ENCODE measurements at regions not wholly inside any gene's neighbourhood (a gene's known extent, or its start where the extent isn't known, plus 50 kb on each side); places are given as distances from the start of the nearest gene placed in this dataset.

DNA sequence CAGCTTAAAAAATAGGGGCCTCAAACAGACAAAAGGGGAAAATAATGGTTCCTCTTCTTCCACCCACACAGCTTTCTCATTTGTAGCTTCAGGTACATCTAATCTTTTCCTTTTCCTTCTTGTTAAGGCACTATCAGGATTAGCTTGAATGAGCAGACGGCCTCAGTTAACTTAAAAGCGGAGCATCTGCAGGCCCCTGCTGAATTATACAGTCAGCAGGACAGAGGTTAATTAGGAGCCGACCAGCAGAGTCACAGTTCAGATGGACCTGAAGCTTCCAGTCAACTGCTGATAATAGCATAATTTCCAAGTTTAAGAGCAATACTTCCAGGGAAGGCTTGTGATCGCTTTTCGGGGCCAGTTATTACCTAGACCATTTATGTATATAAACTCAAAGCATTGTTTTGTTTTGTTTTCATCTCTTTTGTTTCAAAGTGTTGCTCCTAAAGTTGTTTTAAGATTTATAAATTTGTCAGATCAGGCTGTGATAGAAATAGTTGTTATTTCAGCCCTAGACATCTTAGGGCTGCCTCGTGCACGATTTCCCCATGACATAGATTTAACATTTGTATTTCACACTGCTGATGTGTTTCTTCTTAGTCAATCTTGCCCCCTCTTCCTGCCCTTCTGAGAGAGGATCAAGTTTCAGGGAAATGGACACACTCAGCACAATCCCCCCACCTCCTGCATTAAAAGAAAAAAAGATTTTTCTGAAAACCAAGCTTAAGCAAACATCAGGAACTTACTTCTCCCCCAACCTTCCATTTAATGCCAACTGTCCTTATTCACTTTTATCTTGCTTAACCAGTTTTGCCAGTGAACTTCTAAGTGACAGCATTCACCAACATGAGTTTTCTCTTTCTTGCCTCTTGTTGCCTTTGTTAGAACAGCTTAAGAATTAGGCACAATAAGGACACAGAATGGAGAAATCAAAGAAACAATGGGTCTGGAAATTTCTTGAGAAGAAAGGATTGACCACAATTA is 449.8 kb downstream of the ARHGEF28 start:
- Histone ChIP-seq H3K9ac (ENCODE audit: low read length in 2 of 2) (no peak overlapping the region), H3K4me3 (ENCODE audit: low read length in 2 of 2) (no peak overlapping the region), H3K9me3 (ENCODE audit: control insufficient read depth in 2 of 2, low read length in 2 of 2) (no peaks in the 10 kb centered on the region), H3K27me3 (ENCODE audit: control insufficient read depth in 1 of 2, insufficient read depth in 2 of 2, low read length in 2 of 2) (no peaks in the 10 kb centered on the region), H3K27ac (ENCODE audit: low read length) (no peak overlapping the region), H3K4me1 (ENCODE audit: control insufficient read depth, insufficient read depth, low read length) (no peaks in the 10 kb centered on the region), H3K36me3 (ENCODE audit: control insufficient read depth in 2 of 2, insufficient read depth in 2 of 2, low read length in 2 of 2) (no peaks in the 10 kb centered on the region)

DNA sequence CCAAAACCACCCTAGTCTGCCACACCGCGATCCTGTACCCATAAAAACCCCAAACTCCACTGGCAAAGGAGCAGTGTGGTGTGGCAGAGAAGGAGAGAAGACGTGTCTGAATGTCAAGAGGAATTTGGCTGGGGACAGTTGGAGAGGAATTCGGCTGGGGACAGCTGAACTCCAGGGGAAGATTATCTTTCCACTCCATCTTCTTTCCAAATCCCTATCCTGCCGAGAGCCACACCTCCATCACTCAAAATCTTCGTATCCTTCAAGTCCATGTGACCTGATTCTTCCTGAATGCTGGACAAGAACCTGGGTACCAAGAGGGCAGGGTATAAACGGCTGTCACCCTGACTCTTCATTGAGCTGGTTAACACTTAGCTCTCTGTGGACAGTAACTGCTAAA is 448.1 kb downstream of the ARHGEF28 start:
- H3K4me1 ChIP-seq (ENCODE audit: control insufficient read depth, insufficient read depth, low read length): no peaks in the 10 kb centered on the region
- H3K9me3 ChIP-seq (ENCODE audit: control insufficient read depth in 2 of 2, low read length in 2 of 2): no peaks in the 10 kb centered on the region
- no peak overlapping the region for H3K27ac ChIP-seq (ENCODE audit: low read length)
- H3K36me3 ChIP-seq (ENCODE audit: control insufficient read depth in 2 of 2, insufficient read depth in 2 of 2, low read length in 2 of 2): no peaks in the 10 kb centered on the region
- no peak overlapping the region for H3K9ac ChIP-seq (ENCODE audit: low read length in 2 of 2)
- no peaks in the 10 kb centered on the region for H3K27me3 ChIP-seq (ENCODE audit: control insufficient read depth in 1 of 2, insufficient read depth in 2 of 2, low read length in 2 of 2)
- H3K4me3 ChIP-seq (ENCODE audit: low read length in 2 of 2): no peak overlapping the region

DNA sequence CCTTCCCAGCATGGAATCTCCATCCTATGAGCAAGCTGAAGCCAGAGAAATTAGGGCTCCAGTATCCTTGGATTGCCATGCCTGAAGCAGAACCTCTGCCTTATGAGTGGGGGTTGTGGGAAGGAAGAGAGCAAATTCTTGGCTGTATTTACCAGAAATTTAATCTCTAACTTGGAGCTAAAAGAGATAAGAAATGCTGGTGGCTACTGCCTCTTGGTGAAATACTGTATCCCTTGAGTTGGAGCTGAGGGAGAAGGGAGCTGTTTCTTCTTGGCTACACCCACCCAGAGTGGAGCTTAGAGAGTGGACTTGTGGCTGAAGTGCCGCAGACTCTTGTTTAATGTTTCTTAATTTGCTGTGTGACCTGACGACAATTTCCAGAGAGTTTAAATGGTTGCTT is 447.3 kb downstream of the ARHGEF28 start:
- no peaks in the 10 kb centered on the region for H3K4me1 ChIP-seq (ENCODE audit: control insufficient read depth, insufficient read depth, low read length)
- H3K27ac ChIP-seq (ENCODE audit: low read length): no peak overlapping the region
- no peaks in the 10 kb centered on the region for H3K27me3 ChIP-seq (ENCODE audit: control insufficient read depth in 1 of 2, insufficient read depth in 2 of 2, low read length in 2 of 2)
- H3K9ac ChIP-seq (ENCODE audit: low read length in 2 of 2): no peak overlapping the region
- no peaks in the 10 kb centered on the region for H3K36me3 ChIP-seq (ENCODE audit: control insufficient read depth in 2 of 2, insufficient read depth in 2 of 2, low read length in 2 of 2)
- H3K4me3 ChIP-seq (ENCODE audit: low read length in 2 of 2): no peak overlapping the region
- H3K9me3 ChIP-seq (ENCODE audit: control insufficient read depth in 2 of 2, low read length in 2 of 2): no peaks in the 10 kb centered on the region

DNA sequence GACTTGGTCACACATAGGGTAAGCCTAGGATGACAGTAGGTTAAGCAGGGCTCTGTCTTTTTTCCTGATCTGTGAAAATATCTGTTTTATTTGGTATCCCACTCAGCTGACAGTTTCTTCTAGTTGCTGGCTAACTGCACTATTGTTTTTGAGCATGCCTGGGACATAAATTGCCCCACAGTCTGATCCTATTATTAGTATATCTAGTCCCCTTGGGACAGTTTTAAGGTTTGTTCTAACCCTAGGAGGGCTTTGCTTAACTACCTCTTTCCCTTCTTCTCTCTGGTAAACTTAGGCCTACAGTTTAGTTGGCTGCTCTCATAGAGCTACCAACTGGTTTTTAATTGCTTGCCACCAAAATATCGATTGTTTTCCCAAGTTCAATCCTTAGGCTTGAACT is 446.6 kb downstream of the ARHGEF28 start:
- no peaks in the 10 kb centered on the region for H3K27me3 ChIP-seq (ENCODE audit: control insufficient read depth in 1 of 2, insufficient read depth in 2 of 2, low read length in 2 of 2)
- H3K9me3 ChIP-seq (ENCODE audit: control insufficient read depth in 2 of 2, low read length in 2 of 2): no peaks in the 10 kb centered on the region
- no peak overlapping the region for H3K27ac ChIP-seq (ENCODE audit: low read length)
- H3K9ac ChIP-seq (ENCODE audit: low read length in 2 of 2): no peak overlapping the region
- H3K36me3 ChIP-seq (ENCODE audit: control insufficient read depth in 2 of 2, insufficient read depth in 2 of 2, low read length in 2 of 2): no peaks in the 10 kb centered on the region
- no peaks in the 10 kb centered on the region for H3K4me1 ChIP-seq (ENCODE audit: control insufficient read depth, insufficient read depth, low read length)
- no peak overlapping the region for H3K4me3 ChIP-seq (ENCODE audit: low read length in 2 of 2)

DNA sequence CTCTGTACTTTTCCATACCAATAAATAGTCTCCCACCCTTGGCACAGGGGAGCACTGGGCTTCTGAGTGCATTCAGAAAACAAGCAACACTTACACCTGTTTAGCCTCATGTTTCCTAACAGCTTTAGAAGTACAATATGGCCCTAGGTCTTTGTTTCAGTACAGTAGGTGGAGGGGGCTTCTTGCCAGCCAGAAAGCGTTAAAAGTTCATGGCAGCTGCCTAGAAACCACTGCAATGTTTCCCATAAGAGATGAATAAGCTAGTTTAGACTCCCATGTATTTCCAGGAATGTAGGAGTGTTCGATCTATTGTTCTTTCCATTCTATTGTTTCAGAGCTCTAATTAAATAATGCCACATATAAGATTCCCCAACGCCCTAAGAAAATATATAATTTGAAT is 444.8 kb downstream of the ARHGEF28 start:
- H3K27ac ChIP-seq (ENCODE audit: low read length): no peak overlapping the region
- no peaks in the 10 kb centered on the region for H3K9me3 ChIP-seq (ENCODE audit: control insufficient read depth in 2 of 2, low read length in 2 of 2)
- H3K4me1 ChIP-seq (ENCODE audit: control insufficient read depth, insufficient read depth, low read length): no peaks in the 10 kb centered on the region
- H3K9ac ChIP-seq (ENCODE audit: low read length in 2 of 2): no peak overlapping the region
- no peaks in the 10 kb centered on the region for H3K36me3 ChIP-seq (ENCODE audit: control insufficient read depth in 2 of 2, insufficient read depth in 2 of 2, low read length in 2 of 2)
- no peak overlapping the region for H3K4me3 ChIP-seq (ENCODE audit: low read length in 2 of 2)
- no peaks in the 10 kb centered on the region for H3K27me3 ChIP-seq (ENCODE audit: control insufficient read depth in 1 of 2, insufficient read depth in 2 of 2, low read length in 2 of 2)

DNA sequence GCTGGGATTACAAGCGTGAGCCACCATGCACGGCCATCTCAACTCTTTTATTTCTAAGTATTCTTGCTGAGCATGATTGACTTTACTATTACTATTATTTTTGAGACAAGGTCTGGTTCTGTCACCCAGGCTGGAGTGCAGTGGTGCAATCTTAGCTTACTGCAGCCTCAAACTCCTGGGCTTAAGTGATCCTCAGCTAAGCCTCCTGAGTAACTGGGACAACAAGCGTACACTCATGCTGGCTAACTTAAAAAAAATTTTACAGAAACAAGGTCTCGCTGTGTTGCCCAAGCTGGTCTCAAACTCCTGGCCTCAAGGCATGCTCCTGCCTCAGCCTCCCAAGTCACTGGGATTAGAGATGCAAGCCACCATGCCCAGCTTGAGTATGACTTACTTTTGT is 443.7 kb downstream of the ARHGEF28 start:
- Histone ChIP-seq H3K27me3 (ENCODE audit: control insufficient read depth in 1 of 2, insufficient read depth in 2 of 2, low read length in 2 of 2) (no peaks in the 10 kb centered on the region), H3K9ac (ENCODE audit: low read length in 2 of 2) (no peak overlapping the region), H3K9me3 (ENCODE audit: control insufficient read depth in 2 of 2, low read length in 2 of 2) (no peaks in the 10 kb centered on the region), H3K27ac (ENCODE audit: low read length) (no peak overlapping the region), H3K36me3 (ENCODE audit: control insufficient read depth in 2 of 2, insufficient read depth in 2 of 2, low read length in 2 of 2) (no peaks in the 10 kb centered on the region), H3K4me3 (ENCODE audit: low read length in 2 of 2) (no peak overlapping the region), H3K4me1 (ENCODE audit: control insufficient read depth, insufficient read depth, low read length) (no peaks in the 10 kb centered on the region)

DNA sequence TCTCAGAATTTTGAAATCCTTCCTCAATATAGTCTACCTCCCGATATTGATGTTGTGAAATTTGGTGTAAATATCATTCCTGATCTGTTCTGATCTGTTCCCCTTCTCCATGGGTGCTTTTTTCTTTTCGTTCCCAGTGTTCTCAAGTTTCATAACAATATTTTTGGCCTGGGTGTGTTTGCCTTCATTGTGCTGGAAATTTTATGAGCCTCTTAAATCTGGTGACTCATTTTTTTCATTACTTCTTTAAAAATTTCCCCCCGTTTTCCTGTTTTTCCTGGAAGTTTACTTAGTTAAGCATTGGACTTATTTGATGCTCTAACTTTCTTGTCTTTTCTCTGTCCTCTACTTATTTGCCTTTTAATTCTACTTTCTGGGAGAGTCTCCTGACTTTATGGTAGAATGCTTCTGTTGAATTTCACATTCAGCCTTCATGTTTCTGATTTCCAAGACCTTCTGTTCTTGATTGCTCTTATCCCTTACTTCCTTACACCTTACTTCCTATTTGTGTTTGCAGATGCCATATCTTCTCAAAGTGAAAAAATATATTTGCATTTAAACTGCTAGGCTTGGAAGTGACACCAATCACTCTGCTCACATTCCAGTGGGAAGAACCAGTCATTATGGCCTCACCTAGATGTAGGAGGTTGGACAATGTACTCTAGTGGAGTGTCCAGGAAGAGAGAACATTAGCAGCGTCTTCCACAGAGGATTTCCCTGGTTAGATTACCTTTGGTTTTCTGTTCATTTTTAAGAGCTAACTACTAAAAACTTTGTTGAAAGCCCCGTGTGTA is 441.9 kb downstream of the ARHGEF28 start:
- no peaks in the 10 kb centered on the region for H3K27me3 ChIP-seq (ENCODE audit: control insufficient read depth in 1 of 2, insufficient read depth in 2 of 2, low read length in 2 of 2)
- H3K4me1 ChIP-seq (ENCODE audit: control insufficient read depth, insufficient read depth, low read length): no peaks in the 10 kb centered on the region
- no peak overlapping the region for H3K9ac ChIP-seq (ENCODE audit: low read length in 2 of 2)
- no peaks in the 10 kb centered on the region for H3K9me3 ChIP-seq (ENCODE audit: control insufficient read depth in 2 of 2, low read length in 2 of 2)
- no peak overlapping the region for H3K4me3 ChIP-seq (ENCODE audit: low read length in 2 of 2)
- H3K36me3 ChIP-seq (ENCODE audit: control insufficient read depth in 2 of 2, insufficient read depth in 2 of 2, low read length in 2 of 2): no peaks in the 10 kb centered on the region
- no peak overlapping the region for H3K27ac ChIP-seq (ENCODE audit: low read length)

DNA sequence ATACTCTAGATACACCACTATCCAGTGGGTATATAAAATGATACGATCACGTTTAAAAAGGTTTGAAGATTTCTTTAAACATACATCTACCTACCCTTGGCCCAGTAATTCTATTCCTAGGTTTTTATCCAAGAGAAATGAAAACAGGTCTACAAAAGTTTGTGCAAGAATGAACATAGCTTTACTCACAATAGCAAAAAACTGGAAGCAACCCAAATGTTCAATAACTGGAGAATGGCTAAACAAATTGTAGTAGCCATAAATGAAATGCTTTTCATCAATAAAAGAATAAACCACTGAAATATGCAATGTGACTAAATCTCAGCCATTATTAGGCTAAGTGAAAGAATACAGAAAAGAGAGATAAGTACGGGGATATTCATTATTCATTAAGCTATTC is 438.9 kb downstream of the ARHGEF28 start:
- Histone ChIP-seq H3K27ac (ENCODE audit: low read length) (no peak overlapping the region), H3K27me3 (ENCODE audit: control insufficient read depth in 1 of 2, insufficient read depth in 2 of 2, low read length in 2 of 2) (no peaks in the 10 kb centered on the region), H3K9me3 (ENCODE audit: control insufficient read depth in 2 of 2, low read length in 2 of 2) (no peaks in the 10 kb centered on the region), H3K36me3 (ENCODE audit: control insufficient read depth in 2 of 2, insufficient read depth in 2 of 2, low read length in 2 of 2) (no peaks in the 10 kb centered on the region), H3K9ac (ENCODE audit: low read length in 2 of 2) (no peak overlapping the region), H3K4me1 (ENCODE audit: control insufficient read depth, insufficient read depth, low read length) (no peaks in the 10 kb centered on the region), H3K4me3 (ENCODE audit: low read length in 2 of 2) (no peak overlapping the region)

DNA sequence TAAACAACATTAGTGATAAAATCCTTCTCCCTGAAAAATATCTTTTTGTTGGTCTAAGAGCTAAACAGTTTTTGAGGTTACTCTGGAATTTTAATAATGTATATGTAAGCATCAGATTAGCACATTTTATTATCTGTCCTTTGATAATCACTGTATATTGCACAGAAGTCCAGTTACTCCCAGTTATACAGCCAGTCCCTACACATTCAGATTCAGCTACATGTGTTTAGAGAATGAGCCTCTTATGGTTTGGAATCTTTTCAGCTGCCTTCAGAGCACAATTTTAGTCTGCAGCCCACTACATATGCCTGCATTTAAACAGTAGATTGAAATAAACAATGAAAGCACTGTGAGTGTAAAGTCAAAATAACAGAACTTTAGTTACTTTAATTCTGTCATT is 438.2 kb downstream of the ARHGEF28 start:
- Histone ChIP-seq H3K9me3 (ENCODE audit: control insufficient read depth in 2 of 2, low read length in 2 of 2) (no peaks in the 10 kb centered on the region), H3K4me3 (ENCODE audit: low read length in 2 of 2) (no peak overlapping the region), H3K36me3 (ENCODE audit: control insufficient read depth in 2 of 2, insufficient read depth in 2 of 2, low read length in 2 of 2) (no peaks in the 10 kb centered on the region), H3K27ac (ENCODE audit: low read length) (no peak overlapping the region), H3K27me3 (ENCODE audit: control insufficient read depth in 1 of 2, insufficient read depth in 2 of 2, low read length in 2 of 2) (no peaks in the 10 kb centered on the region), H3K9ac (ENCODE audit: low read length in 2 of 2) (no peak overlapping the region), H3K4me1 (ENCODE audit: control insufficient read depth, insufficient read depth, low read length) (no peaks in the 10 kb centered on the region)

DNA sequence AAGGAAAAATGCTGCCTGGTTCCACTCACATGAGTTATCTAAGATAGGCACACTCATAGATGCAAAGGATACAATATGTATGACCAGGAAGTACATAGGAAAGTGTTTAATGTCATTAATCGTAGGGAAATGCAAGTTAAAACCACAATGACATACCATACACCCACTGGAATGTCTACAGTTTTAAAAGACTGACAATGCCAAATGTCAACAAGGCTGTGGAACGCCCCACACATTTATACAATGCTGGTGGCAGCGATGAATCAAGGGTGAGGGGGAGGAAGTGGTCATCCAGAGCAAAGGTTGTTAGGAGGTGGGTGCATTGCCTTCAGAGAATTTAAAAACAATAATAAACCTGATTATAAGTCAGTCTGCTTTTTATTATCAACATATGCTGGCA is 437.8 kb downstream of the ARHGEF28 start:
- H3K27ac ChIP-seq (ENCODE audit: low read length): no peak overlapping the region
- no peak overlapping the region for H3K4me3 ChIP-seq (ENCODE audit: low read length in 2 of 2)
- no peaks in the 10 kb centered on the region for H3K36me3 ChIP-seq (ENCODE audit: control insufficient read depth in 2 of 2, insufficient read depth in 2 of 2, low read length in 2 of 2)
- H3K9ac ChIP-seq (ENCODE audit: low read length in 2 of 2): no peak overlapping the region
- no peaks in the 10 kb centered on the region for H3K9me3 ChIP-seq (ENCODE audit: control insufficient read depth in 2 of 2, low read length in 2 of 2)
- H3K4me1 ChIP-seq (ENCODE audit: control insufficient read depth, insufficient read depth, low read length): no peaks in the 10 kb centered on the region
- H3K27me3 ChIP-seq (ENCODE audit: control insufficient read depth in 1 of 2, insufficient read depth in 2 of 2, low read length in 2 of 2): no peaks in the 10 kb centered on the region

DNA sequence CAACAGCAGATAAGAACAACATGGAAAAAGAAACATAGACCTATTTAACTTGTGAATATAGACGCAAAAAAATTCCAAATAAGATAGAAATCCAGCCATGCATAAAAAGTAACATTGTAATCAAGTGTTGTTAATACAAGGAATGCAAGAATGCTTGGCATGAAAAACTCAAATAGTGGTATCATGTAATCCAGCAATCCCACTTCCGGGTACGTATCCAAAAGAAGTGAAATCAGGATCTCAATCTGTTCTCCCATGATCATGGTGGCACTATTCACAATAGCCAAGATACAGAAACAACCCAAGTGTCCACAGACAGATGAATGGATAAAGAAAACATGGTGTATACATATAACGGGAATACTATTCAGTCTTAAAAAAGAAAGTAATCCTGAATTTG is 437.4 kb downstream of the ARHGEF28 start:
- no peak overlapping the region for H3K27ac ChIP-seq (ENCODE audit: low read length)
- H3K36me3 ChIP-seq (ENCODE audit: control insufficient read depth in 2 of 2, insufficient read depth in 2 of 2, low read length in 2 of 2): no peaks in the 10 kb centered on the region
- H3K4me3 ChIP-seq (ENCODE audit: low read length in 2 of 2): no peak overlapping the region
- no peaks in the 10 kb centered on the region for H3K9me3 ChIP-seq (ENCODE audit: control insufficient read depth in 2 of 2, low read length in 2 of 2)
- no peaks in the 10 kb centered on the region for H3K4me1 ChIP-seq (ENCODE audit: control insufficient read depth, insufficient read depth, low read length)
- no peak overlapping the region for H3K9ac ChIP-seq (ENCODE audit: low read length in 2 of 2)
- no peaks in the 10 kb centered on the region for H3K27me3 ChIP-seq (ENCODE audit: control insufficient read depth in 1 of 2, insufficient read depth in 2 of 2, low read length in 2 of 2)
